Panc1 (cell line): ENCODE measurements at regions not wholly inside any gene's neighbourhood (a gene's known extent, or its start where the extent isn't known, plus 50 kb on each side); places are given as distances from the start of the nearest gene placed in this dataset.

ENCODE experiments used
- CTCF ChIP-seq: fragments of 450-650 bp; IDR thresholded peaks from 2 replicates; pipeline ENCODE4 v1.5.1; 2017; ENCODE audit warnings: mild to moderate bottlenecking
- POLR2AphosphoS5 ChIP-seq: IDR thresholded peaks from 2 replicates; pipeline ENCODE4 v1.6.1; 2012; ENCODE audit warnings: mild to moderate bottlenecking, low read depth, low read length, moderate library complexity
- TF ChIP-seq, protein P1 (sequence below), 2 experiments: IDR thresholded peaks; 2 replicates each; pipeline ENCODE4 v1.6.1; 2011 to 2012; ENCODE audit warnings: low read depth in 2 of 2, control low read depth in 1 of 2, low read length in 1 of 2, mild to moderate bottlenecking in 1 of 2, moderate library complexity in 1 of 2; ENCODE audit not compliant: insufficient read depth in 1 of 2

DNA sequence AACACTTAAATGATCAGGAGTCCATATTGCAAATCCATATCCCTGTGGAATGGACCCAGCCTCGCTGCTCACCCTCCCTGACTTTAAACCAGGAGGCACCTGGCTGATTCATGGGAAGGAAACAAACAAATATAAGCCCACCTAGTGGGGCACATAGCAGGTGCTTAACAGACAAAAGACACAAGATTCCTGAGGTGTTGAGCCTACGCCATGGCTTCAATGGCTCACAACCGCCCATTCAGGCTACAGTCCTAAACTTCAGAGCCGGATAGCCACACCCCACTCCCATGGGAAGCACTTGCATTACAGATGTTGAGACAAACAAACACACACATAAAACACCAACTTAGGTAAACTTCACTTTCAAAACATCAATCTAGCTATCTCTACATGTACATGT, 359.9 kb downstream of the ICE1 start:
- TF ChIP-seq CTCF (no peak), POLR2AphosphoS5 (no peak)
- TF ChIP-seq, protein P1, sequence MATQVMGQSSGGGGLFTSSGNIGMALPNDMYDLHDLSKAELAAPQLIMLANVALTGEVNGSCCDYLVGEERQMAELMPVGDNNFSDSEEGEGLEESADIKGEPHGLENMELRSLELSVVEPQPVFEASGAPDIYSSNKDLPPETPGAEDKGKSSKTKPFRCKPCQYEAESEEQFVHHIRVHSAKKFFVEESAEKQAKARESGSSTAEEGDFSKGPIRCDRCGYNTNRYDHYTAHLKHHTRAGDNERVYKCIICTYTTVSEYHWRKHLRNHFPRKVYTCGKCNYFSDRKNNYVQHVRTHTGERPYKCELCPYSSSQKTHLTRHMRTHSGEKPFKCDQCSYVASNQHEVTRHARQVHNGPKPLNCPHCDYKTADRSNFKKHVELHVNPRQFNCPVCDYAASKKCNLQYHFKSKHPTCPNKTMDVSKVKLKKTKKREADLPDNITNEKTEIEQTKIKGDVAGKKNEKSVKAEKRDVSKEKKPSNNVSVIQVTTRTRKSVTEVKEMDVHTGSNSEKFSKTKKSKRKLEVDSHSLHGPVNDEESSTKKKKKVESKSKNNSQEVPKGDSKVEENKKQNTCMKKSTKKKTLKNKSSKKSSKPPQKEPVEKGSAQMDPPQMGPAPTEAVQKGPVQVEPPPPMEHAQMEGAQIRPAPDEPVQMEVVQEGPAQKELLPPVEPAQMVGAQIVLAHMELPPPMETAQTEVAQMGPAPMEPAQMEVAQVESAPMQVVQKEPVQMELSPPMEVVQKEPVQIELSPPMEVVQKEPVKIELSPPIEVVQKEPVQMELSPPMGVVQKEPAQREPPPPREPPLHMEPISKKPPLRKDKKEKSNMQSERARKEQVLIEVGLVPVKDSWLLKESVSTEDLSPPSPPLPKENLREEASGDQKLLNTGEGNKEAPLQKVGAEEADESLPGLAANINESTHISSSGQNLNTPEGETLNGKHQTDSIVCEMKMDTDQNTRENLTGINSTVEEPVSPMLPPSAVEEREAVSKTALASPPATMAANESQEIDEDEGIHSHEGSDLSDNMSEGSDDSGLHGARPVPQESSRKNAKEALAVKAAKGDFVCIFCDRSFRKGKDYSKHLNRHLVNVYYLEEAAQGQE (IDR thresholded peaks at IDR 0.05; ENCODE audit: insufficient read depth in 1 of 2, low read depth in 2 of 2, low read length in 1 of 2) = no peak
